Suprapubic skin (tissue), 3 donors: ENCODE measurements at regions not wholly inside any gene's neighbourhood (a gene's known extent, or its start where the extent isn't known, plus 50 kb on each side); places are given as distances from the start of the nearest gene placed in this dataset.

Experiments
- CTCF ChIP-seq, 2 donors: fragments of 200-600 bp in 1 of 2; fragments of 450-650 bp in 1 of 2; sonication (generic) in 1 of 2; IDR thresholded peaks; one replicate each; pipeline ENCODE4 v1.5.1; 2016 to 2019; ENCODE audit warnings: antibody characterized with exemption in 2 of 2, mild to moderate bottlenecking in 1 of 2, moderate library complexity in 1 of 2
- EP300 ChIP-seq: sonication (generic); formaldehyde crosslinking; IDR thresholded peaks from one replicate; pipeline ENCODE4 v1.6.1; 2017; ENCODE audit warnings: antibody characterized with exemption

GRCh38 chr1:59199147-59199546 lies 97.7 kb upstream of the FGGY start:
- TF ChIP-seq CTCF (IDR thresholded peaks at IDR 0.05) = no peak
- TF ChIP-seq EP300 = no peak
